K562 (cell line): ENCODE measurements at regions not wholly inside any gene's neighbourhood (a gene's known extent, or its start where the extent isn't known, plus 50 kb on each side); places are given as distances from the start of the nearest gene placed in this dataset.

ENCODE experiments used
- ATAC-seq: fragments of 200-7000 bp; cut with Tn5 transposase; 3 replicates; pipeline ENCODE4 v1.9.1; 2020; ENCODE audit warnings: moderate library complexity
- BruUV-seq: library from RNA; stranded (reverse); fragments of 400-500 nt; replicated peaks from 2 replicates; lab custom pipeline; 2021; lab: Mats Ljungman, UMichigan
- CTCF ChIA-PET: fragments of 300-600 bp; formaldehyde crosslinking; extraction: SDS; loops from one replicate; lab custom pipeline; 2021; ENCODE audit warnings: low intra/inter-chr PET ratio; lab: Yijun Ruan, JAX
- POLR2A ChIA-PET: fragments of 300-600, 350-650 bp; sonication (Branson Sonifier 250); formaldehyde crosslinking; extraction: SDS; loops from one replicate; lab custom pipeline; 2021; ENCODE audit warnings: antibody characterized with exemption, inconsistent platforms; lab: Yijun Ruan, JAX
- DNase-seq, 4 experiments: peaks; one replicate each; pipeline versions ENCODE4 v3.0.0 to v3.0.0-alpha.2; 2011 to 2018; ENCODE audit warnings: low spot score in 3 of 4, mixed read lengths in 3 of 4; ENCODE audit errors: extremely low read depth in 1 of 4
- FAIRE-seq: peaks from 2 replicates; lab custom pipeline; 2011; peaks lifted over from hg19 to GRCh38; lab: Jason Lieb, UNC
- H2AFZ ChIP-seq: 2 replicates; pipeline ENCODE4 v1.6.0; 2011; ENCODE audit warnings: low read depth, low read length, control low read depth, inconsistent platforms
- H3K27ac ChIP-seq: fragments of 200-600 bp; 3 replicates; pipeline ENCODE4 v1.8.0; 2011; ENCODE audit warnings: low read depth, mild to moderate bottlenecking, control low read depth, inconsistent platforms, low read length, moderate library complexity, mixed read lengths; ENCODE audit errors: extremely low read depth
- H3K27me3 ChIP-seq, 2 experiments: fragments of 300-600 bp in 1 of 2; 2 replicates in 1 of 2; 3 replicates in 1 of 2; pipeline versions ENCODE4 v1.6.0 to v1.8.0; 2011; ENCODE audit warnings: inconsistent platforms in 2 of 2, low read length in 2 of 2, mild to moderate bottlenecking in 1 of 2, mixed read lengths in 1 of 2, moderate library complexity in 1 of 2; ENCODE audit not compliant: control insufficient read depth in 2 of 2, insufficient read depth in 2 of 2
- H3K36me3 ChIP-seq: fragments of 300-600 bp; 3 replicates; pipeline ENCODE4 v1.8.0; 2011; ENCODE audit warnings: mild to moderate bottlenecking, low read length, inconsistent platforms; ENCODE audit not compliant: control insufficient read depth, insufficient read depth
- H3K4me1 ChIP-seq, 2 experiments: fragments of 200-600 bp in 1 of 2; replicated peaks in 1 of 2; 2 replicates in 1 of 2; 3 replicates in 1 of 2; pipeline versions ENCODE4 v1.5.1 to v1.8.0; 2011; ENCODE audit warnings: inconsistent platforms in 2 of 2, low read length in 2 of 2, mild to moderate bottlenecking in 1 of 2, mixed read lengths in 1 of 2, moderate library complexity in 1 of 2; ENCODE audit not compliant: control insufficient read depth in 2 of 2, insufficient read depth in 2 of 2
- H3K4me2 ChIP-seq: 2 replicates; pipeline ENCODE4 v1.6.1; 2011; ENCODE audit warnings: low read length, control low read depth, inconsistent platforms, mixed read lengths; ENCODE audit not compliant: insufficient read depth
- H3K4me3 ChIP-seq: fragments of 200-600 bp; sonication (generic), shearing (Covaris generic); 2 replicates; pipeline ENCODE4 v1.5.1; 2016; ENCODE audit warnings: control low read depth, inconsistent platforms
- H3K79me2 ChIP-seq: fragments of 200-600 bp; 3 replicates; pipeline ENCODE4 v1.8.0; 2011; ENCODE audit warnings: low read length, inconsistent platforms; ENCODE audit not compliant: control insufficient read depth, insufficient read depth
- H3K9ac ChIP-seq, 2 experiments: 2 replicates each; pipeline versions ENCODE4 v1.6.0 to v1.6.1; 2011; ENCODE audit warnings: low read depth in 2 of 2, low read length in 2 of 2, control low read depth in 1 of 2, inconsistent platforms in 1 of 2, mild to moderate bottlenecking in 1 of 2, mixed read lengths in 1 of 2; ENCODE audit not compliant: insufficient read depth in 1 of 2
- H3K9me1 ChIP-seq: one replicate; pipeline ENCODE4 v1.6.0; 2011; ENCODE audit warnings: inconsistent platforms, mild to moderate bottlenecking, low read length, moderate library complexity; ENCODE audit not compliant: control insufficient read depth, insufficient read depth
- H3K9me3 ChIP-seq: replicated peaks from 2 replicates; pipeline ENCODE4 v1.5.1; 2011; ENCODE audit warnings: low read depth, low read length, inconsistent platforms; ENCODE audit not compliant: control insufficient read depth, insufficient read depth
- H4K20me1 ChIP-seq: replicated peaks from 2 replicates; pipeline ENCODE4 v1.6.1; 2011; ENCODE audit warnings: low read length, inconsistent platforms, mixed read lengths; ENCODE audit not compliant: control insufficient read depth, insufficient read depth
- E2F3 ChIP-seq: fragments of 250-450 bp; sonication (Bioruptor Pico); IDR thresholded peaks from 2 replicates; pipeline ENCODE4 v1.4.0; 2020; ENCODE audit warnings: mild to moderate bottlenecking
- FOS ChIP-seq: IDR thresholded peaks from 3 replicates; pipeline ENCODE4 v1.6.1; 2011; ENCODE audit not compliant: insufficient read length; ENCODE audit errors: extremely low read depth
- FOXP4 ChIP-seq: sonication (generic); formaldehyde crosslinking; IDR thresholded peaks from 2 replicates; pipeline ENCODE4 v1.8.0; 2022; ENCODE audit warnings: mild to moderate bottlenecking, missing genetic modification reagents, borderline replicate concordance
- NCOR1 ChIP-seq: fragments of 450-650 bp; IDR thresholded peaks from 2 replicates; pipeline ENCODE4 v1.6.1; 2016; ENCODE audit warnings: mild to moderate bottlenecking, moderate library complexity
- OTX1 ChIP-seq: fragments of 450-650 bp; formaldehyde crosslinking; IDR thresholded peaks from 2 replicates; pipeline ENCODE4 v1.4.0; 2022; ENCODE audit warnings: mild to moderate bottlenecking
- PHB ChIP-seq: fragments of 250-450 bp; sonication (Bioruptor Pico); IDR thresholded peaks from 2 replicates; pipeline ENCODE4 v1.5.0; 2021
- POLR2H ChIP-seq: IDR thresholded peaks from 2 replicates; pipeline ENCODE4 v1.6.1; 2016; ENCODE audit warnings: missing genetic modification characterization, low read depth, mild to moderate bottlenecking, control low read depth, missing compliant biosample characterization, moderate library complexity
- RNF219 ChIP-seq: fragments of 250-450 bp; sonication (Bioruptor Pico); IDR thresholded peaks from 2 replicates; pipeline ENCODE4 v1.5.0; 2022; ENCODE audit warnings: mild to moderate bottlenecking
- SMC3 ChIP-seq: conservative IDR thresholded peaks from 2 replicates; pipeline ENCODE4 v1.6.1; 2011; ENCODE audit warnings: low read depth, low read length, improper control_type of control experiment; ENCODE audit not compliant: insufficient read depth
- SPI1 ChIP-seq: IDR thresholded peaks from 2 replicates; pipeline ENCODE4 v1.6.1; 2011; ENCODE audit warnings: low read depth, low read length, control low read depth, borderline replicate concordance
- TCF7L2 ChIP-seq: fragments of 150-350 bp; IDR thresholded peaks from 2 replicates; pipeline ENCODE4 v1.6.1; 2016; ENCODE audit warnings: low read depth, mild to moderate bottlenecking, low read length, moderate library complexity
- TRIM24 ChIP-seq, 2 experiments: fragments of 450-650 bp; IDR thresholded peaks; 2 replicates each; pipeline ENCODE4 v1.6.1; 2016
- WHSC1 ChIP-seq: IDR thresholded peaks from one replicate; pipeline ENCODE4 v1.6.1; 2012; ENCODE audit warnings: low read length, control low read depth, inconsistent platforms
- ZMIZ1 ChIP-seq, 2 experiments: fragments of 150-350 bp in 1 of 2; IDR thresholded peaks; 2 replicates each; pipeline ENCODE4 v1.6.1; 2012 to 2016; ENCODE audit warnings: low read depth in 2 of 2, low read length in 2 of 2, mild to moderate bottlenecking in 1 of 2, moderate library complexity in 1 of 2
- ZNF184 ChIP-seq: sonication (generic); formaldehyde crosslinking; IDR thresholded peaks from 2 replicates; pipeline ENCODE4 v1.5.0; 2020; ENCODE audit warnings: missing genetic modification reagents
- ZNF584 ChIP-seq: fragments of 200-800 bp; sonication (Bioruptor generic); IDR thresholded peaks from 2 replicates; pipeline ENCODE4 v1.6.1; 2016; ENCODE audit warnings: low read depth, mild to moderate bottlenecking, missing genetic modification characterization, missing compliant biosample characterization
- WGBS: fragments of 100-300 bp; shearing (Covaris generic); methylation state at CpG from one replicate; pipeline ENCODE4 v1.1.6; 2016; ENCODE audit warnings: low coverage, mixed read lengths; ENCODE audit not compliant: insufficient coverage; ENCODE audit errors: missing lambda C conversion rate; 5-methylcytosine and 5-hydroxymethylcytosine counted together
- in situ Hi-C: fragments of 300-500 bp; cut with MboI; formaldehyde crosslinking; loops from 4 replicates; pipeline ENCODE4 v1.15.0; 2018; ENCODE audit warnings: inconsistent platforms, mixed read lengths
- intact Hi-C: fragments of 100-400 bp; cut with micrococcal nuclease; formaldehyde crosslinking; loops from 2 replicates; pipeline ENCODE4 v1.14.2; 2022

GRCh38 chr14:30322819-30323218 lies 236.1 kb upstream of the G2E3 start:
- BruUV-seq: no TSS peak
- H3K36me3 ChIP-seq: no peaks in the 10 kb centered on the region
- no peaks in the 10 kb centered on the region for H3K79me2 ChIP-seq
- no peak overlapping the region for H3K27ac ChIP-seq
- H3K4me2 ChIP-seq: no peak overlapping the region
- no peak overlapping the region for H2AFZ ChIP-seq
- peaks cover 0 to 3% of the 10 kb centered on the region in 2 experiments; a peak in 2 of 5 replicates for H3K27me3 ChIP-seq
- H3K4me3 ChIP-seq: no peak overlapping the region
- in situ Hi-C loops (no loop called here), intact Hi-C loops (no loop called here)
- H3K4me1 ChIP-seq: no peaks in the 10 kb centered on the region
- no peaks in the 10 kb centered on the region for H4K20me1 ChIP-seq
- no peak for FAIRE-seq
- 0% methylated on average over 1 of the region's 1 CpG for WGBS
- TF ChIP-seq POLR2H (tag): no peak
- no peak for TF ChIP-seq E2F3
- TF ChIP-seq TCF7L2: no peak
- TF ChIP-seq OTX1 (CRISPR knock-in tag): no peak
- no peak for TF ChIP-seq TRIM24 (IDR thresholded peaks at IDR 0.05)
- no peak for TF ChIP-seq ZMIZ1 (IDR thresholded peaks at IDR 0.05; ENCODE audit: low read depth in 2 of 2, low read length in 2 of 2)
- no peak for TF ChIP-seq WHSC1
- TF ChIP-seq SMC3: no peak
- TF ChIP-seq RNF219 (CRISPR knock-in tag): no peak
- TF ChIP-seq SPI1: no peak
- no peak for TF ChIP-seq ZNF584 (CRISPR knock-in tag)
- no peak for TF ChIP-seq ZNF184 (CRISPR knock-in tag)
- TF ChIP-seq NCOR1: no peak
- TF ChIP-seq FOS: no peak
- TF ChIP-seq PHB (CRISPR knock-in tag): no peak
- TF ChIP-seq FOXP4 (CRISPR knock-in tag): no peak
- CTCF ChIA-PET: interaction anchor here (0.7 kb wide), 1 partner anchor 20 kb away, joined by 3 read pairs; no protein-coding TSS in a partner anchor
- POLR2A ChIA-PET: no interaction called here
- DNase-seq: no peak
- H3K9ac ChIP-seq: no peak overlapping the region
- no peak for ATAC-seq
- H3K9me1 ChIP-seq: no peaks in the 10 kb centered on the region
- H3K9me3 ChIP-seq: no peaks in the 10 kb centered on the region
